K562 (cell line): ENCODE measurements at regions not wholly inside any gene's neighbourhood (a gene's known extent, or its start where the extent isn't known, plus 50 kb on each side); places are given as distances from the start of the nearest gene placed in this dataset.

ENCODE experiments used
- ATAC-seq: fragments of 200-7000 bp; cut with Tn5 transposase; 3 replicates; pipeline ENCODE4 v1.9.1; 2020; ENCODE audit warnings: moderate library complexity
- BruUV-seq: library from RNA; stranded (reverse); fragments of 400-500 nt; replicated peaks from 2 replicates; lab custom pipeline; 2021; lab: Mats Ljungman, UMichigan
- CTCF ChIA-PET: fragments of 300-600 bp; formaldehyde crosslinking; extraction: SDS; loops from one replicate; lab custom pipeline; 2021; ENCODE audit warnings: low intra/inter-chr PET ratio; lab: Yijun Ruan, JAX
- POLR2A ChIA-PET: fragments of 300-600, 350-650 bp; sonication (Branson Sonifier 250); formaldehyde crosslinking; extraction: SDS; loops from one replicate; lab custom pipeline; 2021; ENCODE audit warnings: antibody characterized with exemption, inconsistent platforms; lab: Yijun Ruan, JAX
- DNase-seq, 4 experiments: peaks; one replicate each; pipeline versions ENCODE4 v3.0.0 to v3.0.0-alpha.2; 2011 to 2018; ENCODE audit warnings: low spot score in 3 of 4, mixed read lengths in 3 of 4; ENCODE audit errors: extremely low read depth in 1 of 4
- FAIRE-seq: peaks from 2 replicates; lab custom pipeline; 2011; peaks lifted over from hg19 to GRCh38; lab: Jason Lieb, UNC
- H2AFZ ChIP-seq: 2 replicates; pipeline ENCODE4 v1.6.0; 2011; ENCODE audit warnings: low read depth, low read length, control low read depth, inconsistent platforms
- H3K27ac ChIP-seq: fragments of 200-600 bp; 3 replicates; pipeline ENCODE4 v1.8.0; 2011; ENCODE audit warnings: low read depth, mild to moderate bottlenecking, control low read depth, inconsistent platforms, low read length, moderate library complexity, mixed read lengths; ENCODE audit errors: extremely low read depth
- H3K27me3 ChIP-seq, 2 experiments: fragments of 300-600 bp in 1 of 2; 2 replicates in 1 of 2; 3 replicates in 1 of 2; pipeline versions ENCODE4 v1.6.0 to v1.8.0; 2011; ENCODE audit warnings: inconsistent platforms in 2 of 2, low read length in 2 of 2, mild to moderate bottlenecking in 1 of 2, mixed read lengths in 1 of 2, moderate library complexity in 1 of 2; ENCODE audit not compliant: control insufficient read depth in 2 of 2, insufficient read depth in 2 of 2
- H3K36me3 ChIP-seq: fragments of 300-600 bp; 3 replicates; pipeline ENCODE4 v1.8.0; 2011; ENCODE audit warnings: mild to moderate bottlenecking, low read length, inconsistent platforms; ENCODE audit not compliant: control insufficient read depth, insufficient read depth
- H3K4me1 ChIP-seq, 2 experiments: fragments of 200-600 bp in 1 of 2; replicated peaks in 1 of 2; 2 replicates in 1 of 2; 3 replicates in 1 of 2; pipeline versions ENCODE4 v1.5.1 to v1.8.0; 2011; ENCODE audit warnings: inconsistent platforms in 2 of 2, low read length in 2 of 2, mild to moderate bottlenecking in 1 of 2, mixed read lengths in 1 of 2, moderate library complexity in 1 of 2; ENCODE audit not compliant: control insufficient read depth in 2 of 2, insufficient read depth in 2 of 2
- H3K4me2 ChIP-seq: 2 replicates; pipeline ENCODE4 v1.6.1; 2011; ENCODE audit warnings: low read length, control low read depth, inconsistent platforms, mixed read lengths; ENCODE audit not compliant: insufficient read depth
- H3K4me3 ChIP-seq: fragments of 200-600 bp; sonication (generic), shearing (Covaris generic); 2 replicates; pipeline ENCODE4 v1.5.1; 2016; ENCODE audit warnings: control low read depth, inconsistent platforms
- H3K79me2 ChIP-seq: fragments of 200-600 bp; 3 replicates; pipeline ENCODE4 v1.8.0; 2011; ENCODE audit warnings: low read length, inconsistent platforms; ENCODE audit not compliant: control insufficient read depth, insufficient read depth
- H3K9ac ChIP-seq, 2 experiments: 2 replicates each; pipeline versions ENCODE4 v1.6.0 to v1.6.1; 2011; ENCODE audit warnings: low read depth in 2 of 2, low read length in 2 of 2, control low read depth in 1 of 2, inconsistent platforms in 1 of 2, mild to moderate bottlenecking in 1 of 2, mixed read lengths in 1 of 2; ENCODE audit not compliant: insufficient read depth in 1 of 2
- H3K9me1 ChIP-seq: one replicate; pipeline ENCODE4 v1.6.0; 2011; ENCODE audit warnings: inconsistent platforms, mild to moderate bottlenecking, low read length, moderate library complexity; ENCODE audit not compliant: control insufficient read depth, insufficient read depth
- H3K9me3 ChIP-seq: replicated peaks from 2 replicates; pipeline ENCODE4 v1.5.1; 2011; ENCODE audit warnings: low read depth, low read length, inconsistent platforms; ENCODE audit not compliant: control insufficient read depth, insufficient read depth
- H4K20me1 ChIP-seq: replicated peaks from 2 replicates; pipeline ENCODE4 v1.6.1; 2011; ENCODE audit warnings: low read length, inconsistent platforms, mixed read lengths; ENCODE audit not compliant: control insufficient read depth, insufficient read depth
- EGR1 ChIP-seq: fragments of 450-650 bp; conservative IDR thresholded peaks from 2 replicates; pipeline ENCODE4 v1.6.1; 2017; ENCODE audit warnings: mild to moderate bottlenecking
- ETS2 ChIP-seq: IDR thresholded peaks from 2 replicates; pipeline ENCODE4 v1.6.1; 2016; ENCODE audit warnings: borderline replicate concordance, missing genetic modification characterization, mild to moderate bottlenecking, moderate library complexity, missing compliant biosample characterization; ENCODE audit not compliant: poor library complexity, severe bottlenecking
- LARP7 ChIP-seq: fragments of 450-650 bp; IDR thresholded peaks from 2 replicates; pipeline ENCODE4 v1.6.1; 2016
- NFYB ChIP-seq: IDR thresholded peaks from 2 replicates; pipeline ENCODE4 v1.6.1; 2011; ENCODE audit warnings: mild to moderate bottlenecking, moderate library complexity; ENCODE audit not compliant: insufficient read length; ENCODE audit errors: extremely low read depth
- PHB ChIP-seq: fragments of 250-450 bp; sonication (Bioruptor Pico); IDR thresholded peaks from 2 replicates; pipeline ENCODE4 v1.5.0; 2021
- PKNOX1 ChIP-seq: fragments of 450-650 bp; IDR thresholded peaks from 2 replicates; pipeline ENCODE4 v1.6.1; 2016
- SMAD1 ChIP-seq: fragments of 150-350 bp; IDR thresholded peaks from 2 replicates; pipeline ENCODE4 v1.6.1; 2014; ENCODE audit warnings: low read length, low read depth; ENCODE audit not compliant: partially characterized antibody
- SRSF9 ChIP-seq: fragments of 200-400 bp; formaldehyde crosslinking; IDR thresholded peaks from 2 replicates; pipeline ENCODE4 v1.6.1; 2017; ENCODE audit warnings: low read depth, low read length, borderline replicate concordance
- USF2 ChIP-seq: sonication (generic); formaldehyde crosslinking; IDR thresholded peaks from 2 replicates; pipeline ENCODE4 v1.5.0; 2020; ENCODE audit warnings: missing genetic modification reagents
- ZNF280A ChIP-seq: fragments of 450-650 bp; IDR thresholded peaks from 2 replicates; pipeline ENCODE4 v1.6.1; 2018; ENCODE audit warnings: mild to moderate bottlenecking, low read depth; ENCODE audit not compliant: partially characterized antibody
- ZNF561 ChIP-seq: fragments of 450-650 bp; formaldehyde crosslinking; conservative IDR thresholded peaks from 2 replicates; pipeline ENCODE4 v1.4.0; 2020; ENCODE audit warnings: mild to moderate bottlenecking, moderate library complexity
- ZNF655 ChIP-seq: fragments of 250-450 bp; sonication (Bioruptor Pico); IDR thresholded peaks from 2 replicates; pipeline ENCODE4 v1.5.0; 2021
- WGBS: fragments of 100-300 bp; shearing (Covaris generic); methylation state at CpG from one replicate; pipeline ENCODE4 v1.1.6; 2016; ENCODE audit warnings: low coverage, mixed read lengths; ENCODE audit not compliant: insufficient coverage; ENCODE audit errors: missing lambda C conversion rate; 5-methylcytosine and 5-hydroxymethylcytosine counted together
- in situ Hi-C: fragments of 300-500 bp; cut with MboI; formaldehyde crosslinking; loops from 4 replicates; pipeline ENCODE4 v1.15.0; 2018; ENCODE audit warnings: inconsistent platforms, mixed read lengths
- intact Hi-C: fragments of 100-400 bp; cut with micrococcal nuclease; formaldehyde crosslinking; loops from 2 replicates; pipeline ENCODE4 v1.14.2; 2022
- TF ChIP-seq, protein P1 (sequence below): sonication (generic); formaldehyde crosslinking; IDR thresholded peaks from 2 replicates; pipeline ENCODE4 v1.9.0; 2022; ENCODE audit warnings: mild to moderate bottlenecking, missing genetic modification reagents

- TF ChIP-seq ETS2 (no peak), PHB (no peak)
These were observed 694.5 kb upstream of the NRP1 start (continued) for GRCh38 chr10:34028936-34029335.

DNA sequence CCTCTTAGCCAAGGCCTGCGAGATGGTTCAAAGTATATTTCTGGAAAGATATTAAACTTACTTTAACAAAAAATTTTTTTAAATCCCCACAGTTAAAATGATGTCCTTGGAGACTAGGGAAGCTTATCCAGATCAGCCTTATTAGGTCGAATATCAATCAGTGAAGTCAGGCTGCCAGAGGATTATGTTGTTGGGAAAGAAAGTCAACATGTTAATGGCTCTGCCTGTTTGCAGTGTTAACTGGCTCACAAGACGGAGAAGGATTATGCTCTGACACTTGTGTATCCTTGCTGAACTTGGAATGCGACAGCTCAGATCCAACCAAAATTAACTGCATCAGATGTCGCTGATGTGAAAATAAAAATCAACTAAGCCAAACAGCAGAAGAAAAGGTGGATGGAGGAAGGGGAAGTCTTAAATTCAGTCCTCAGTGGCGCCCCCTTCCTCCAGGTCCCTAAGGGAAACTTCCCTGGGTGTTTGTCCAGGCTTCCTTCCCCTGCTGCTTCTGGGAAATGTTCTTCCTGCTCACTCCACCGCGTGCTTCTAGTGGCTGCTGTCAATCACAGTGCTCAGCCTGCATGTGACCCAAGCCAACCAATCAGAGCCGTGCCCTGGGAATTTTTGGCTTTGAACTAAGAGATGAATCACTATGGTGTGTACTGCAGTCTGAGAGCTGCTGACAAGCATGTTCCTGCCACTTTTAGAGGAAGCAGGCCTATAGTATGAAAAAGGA is 690.4 kb upstream of the NRP1 start:
- H3K9me3 ChIP-seq = no peaks in the 10 kb centered on the region
- intact Hi-C loops (no loop called here), in situ Hi-C loops (no loop called here)
- BruUV-seq = no TSS peak
- H3K9me1 ChIP-seq = no peaks in the 10 kb centered on the region
- no peaks in the 10 kb centered on the region for H3K36me3 ChIP-seq
- WGBS = 4% methylated on average over 9 of the region's 9 CpGs
- no peaks in the 10 kb centered on the region for H3K79me2 ChIP-seq
- no peak for ATAC-seq
- no peaks in the 10 kb centered on the region for H3K4me1 ChIP-seq
- H3K27me3 ChIP-seq = no peaks in the 10 kb centered on the region
- FAIRE-seq = no peak
- peak in 3 of 4 experiments; percentile 20 to 27 (median 24) for DNase-seq
- no peak overlapping the region for H3K27ac ChIP-seq
- CTCF ChIA-PET = no interaction called here
- H2AFZ ChIP-seq = no peak overlapping the region
- H3K4me2 ChIP-seq = no peak overlapping the region
- H4K20me1 ChIP-seq = no peaks in the 10 kb centered on the region
- POLR2A ChIA-PET = no interaction called here
- no peak overlapping the region for H3K4me3 ChIP-seq
- no peak overlapping the region for H3K9ac ChIP-seq
- TF ChIP-seq SMAD1 (no peak), SRSF9 (no peak), ZNF561 (CRISPR knock-in tag) (no peak), ZNF655 (CRISPR knock-in tag) (no peak), LARP7 (no peak), NFYB (peak; percentile 52), USF2 (CRISPR knock-in tag) (peak; percentile 88), PKNOX1 (peak; percentile 81), ZNF280A (no peak), EGR1 (no peak)
- TF ChIP-seq, protein P1, sequence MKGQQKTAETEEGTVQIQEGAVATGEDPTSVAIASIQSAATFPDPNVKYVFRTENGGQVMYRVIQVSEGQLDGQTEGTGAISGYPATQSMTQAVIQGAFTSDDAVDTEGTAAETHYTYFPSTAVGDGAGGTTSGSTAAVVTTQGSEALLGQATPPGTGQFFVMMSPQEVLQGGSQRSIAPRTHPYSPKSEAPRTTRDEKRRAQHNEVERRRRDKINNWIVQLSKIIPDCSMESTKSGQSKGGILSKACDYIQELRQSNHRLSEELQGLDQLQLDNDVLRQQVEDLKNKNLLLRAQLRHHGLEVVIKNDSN (CRISPR knock-in tag) = peak; percentile 73
